ENCODE measurements at regions not wholly inside any gene's neighbourhood (a gene's known extent, or its start where the extent isn't known, plus 50 kb on each side); places are given as distances from the start of the nearest gene placed in this dataset.

- TF ChIP-seq EZH2 (IDR thresholded peaks at IDR 0.05) (no peak), CTCF (IDR thresholded peaks at IDR 0.05) (no peak), EZH2phosphoT487 (IDR thresholded peaks at IDR 0.05) (no peak)
- Histone ChIP-seq H3K9me3 (ENCODE audit: low read depth) (no peaks in the 10 kb centered on the region), H3K9ac (no peak overlapping the region), H3K4me3 (no peak overlapping the region), H3K4me1 (no peaks in the 10 kb centered on the region), H3K4me2 (no peak overlapping the region), H4K20me1 (ENCODE audit: low read depth) (peaks cover 7% of the 10 kb centered on the region), H3K79me2 (ENCODE audit: low read depth) (no peaks in the 10 kb centered on the region), H3F3A (ENCODE audit: low read depth) (no peaks in the 10 kb centered on the region), H2AFZ (replicated peaks) (no peak overlapping the region), H3K27ac (no peak overlapping the region), H3K36me3 (no peaks in the 10 kb centered on the region), H3K27me3 (no peaks in the 10 kb centered on the region)
- H3K27me3 Mint-ChIP-seq (ENCODE audit: insufficient read depth, low read depth) = peaks cover 2% of the 10 kb centered on the region
- no peaks in the 10 kb centered on the region for H3K36me3 Mint-ChIP-seq
- no peaks in the 10 kb centered on the region for H3K9me3 Mint-ChIP-seq
- no peak overlapping the region for H3K4me3 Mint-ChIP-seq
- no peak overlapping the region for H3K27ac Mint-ChIP-seq
- DNase-seq (ENCODE audit: low spot score) = no peak
- H3K4me1 Mint-ChIP-seq = peaks cover 2% of the 10 kb centered on the region
Measured at GRCh38 chr1:58293388-58293787, 253.1 kb downstream of the OMA1 start.

- peaks cover 5% of the 10 kb centered on the region for H3K27me3 Mint-ChIP-seq (ENCODE audit: insufficient read depth, low read depth)
Measured at GRCh38 chr1:58290685-58291372, 255.7 kb downstream of the OMA1 start.

GRCh38 chr1:58288624-58289142 lies 257.8 kb downstream of the OMA1 start:
- Histone ChIP-seq H3K9ac (no peak overlapping the region), H4K20me1 (ENCODE audit: low read depth) (peaks cover 7% of the 10 kb centered on the region), H3K4me2 (no peak overlapping the region), H3F3A (ENCODE audit: low read depth) (no peaks in the 10 kb centered on the region), H3K36me3 (no peaks in the 10 kb centered on the region), H3K79me2 (ENCODE audit: low read depth) (no peaks in the 10 kb centered on the region), H3K4me3 (no peak overlapping the region), H3K9me3 (ENCODE audit: low read depth) (no peaks in the 10 kb centered on the region), H3K4me1 (no peaks in the 10 kb centered on the region), H2AFZ (replicated peaks) (no peak overlapping the region), H3K27ac (no peak overlapping the region), H3K27me3 (no peaks in the 10 kb centered on the region)
- Mint-ChIP-seq H3K4me3 (no peak overlapping the region), H3K27ac (no peak overlapping the region), H3K9me3 (no peaks in the 10 kb centered on the region), H3K36me3 (no peaks in the 10 kb centered on the region), H3K4me1 (peaks cover under 1% of the 10 kb centered on the region), H3K27me3 (ENCODE audit: insufficient read depth, low read depth) (peaks cover 8% of the 10 kb centered on the region)
- no peak for DNase-seq (ENCODE audit: low spot score)
- no peak for TF ChIP-seq EZH2phosphoT487 (IDR thresholded peaks at IDR 0.05)

More at GRCh38 chr1:58290685-58291372, 255.7 kb downstream of the OMA1 start:
- Mint-ChIP-seq H3K4me1 (no peaks in the 10 kb centered on the region), H3K36me3 (no peaks in the 10 kb centered on the region), H3K9me3 (no peaks in the 10 kb centered on the region), H3K27ac (no peak overlapping the region), H3K4me3 (no peak overlapping the region)
- H4K20me1 ChIP-seq (ENCODE audit: low read depth) = peaks cover 7% of the 10 kb centered on the region
- TF ChIP-seq EZH2phosphoT487 (IDR thresholded peaks at IDR 0.05) (no peak), CTCF (IDR thresholded peaks at IDR 0.05) (no peak), EZH2 (IDR thresholded peaks at IDR 0.05) (no peak)
- H3K36me3 ChIP-seq = no peaks in the 10 kb centered on the region
- no peak overlapping the region for H3K9ac ChIP-seq
- peak; percentile 81 for DNase-seq (ENCODE audit: low spot score)
- H3K4me1 ChIP-seq = no peaks in the 10 kb centered on the region
- H3K27ac ChIP-seq = no peak overlapping the region
- no peak overlapping the region for H3K4me2 ChIP-seq
- H3K27me3 ChIP-seq = no peaks in the 10 kb centered on the region
- H3F3A ChIP-seq (ENCODE audit: low read depth) = no peaks in the 10 kb centered on the region
- no peak overlapping the region for H3K4me3 ChIP-seq
- no peaks in the 10 kb centered on the region for H3K79me2 ChIP-seq (ENCODE audit: low read depth)
- H3K9me3 ChIP-seq (ENCODE audit: low read depth) = no peaks in the 10 kb centered on the region
- H2AFZ ChIP-seq (replicated peaks) = no peak overlapping the region

All from neural progenitor cell (in vitro differentiated cells).